ENCODE measurements at regions not wholly inside any gene's neighbourhood (a gene's known extent, or its start where the extent isn't known, plus 50 kb on each side); places are given as distances from the start of the nearest gene placed in this dataset.

- DNase-seq (ENCODE audit: extremely low read depth, low read depth) = no peak
Measured at GRCh38 chr1:222370913-222371675, 176.8 kb downstream of the HHIPL2 start.

GRCh38 chr1:222370081-222370912 is 177.6 kb downstream of the HHIPL2 start:
- no peak for DNase-seq (ENCODE audit: extremely low read depth, low read depth)

- no peak for DNase-seq (ENCODE audit: extremely low read depth, low read depth)
Measured at GRCh38 chr1:222369148-222369547, 178.8 kb downstream of the HHIPL2 start.

GRCh38 chr1:222358100-222358499 is 189.8 kb downstream of the HHIPL2 start:
- no peak for DNase-seq (ENCODE audit: extremely low read depth, low read depth)

- no peak for DNase-seq (ENCODE audit: extremely low read depth, low read depth)
Measured at GRCh38 chr1:222357252-222357651, 190.7 kb downstream of the HHIPL2 start.

GRCh38 chr1:222347627-222348026 is 200.3 kb downstream of the HHIPL2 start:
- no peak for DNase-seq (ENCODE audit: extremely low read depth, low read depth)

- no peak for DNase-seq (ENCODE audit: extremely low read depth, low read depth)
Measured at GRCh38 chr1:222346955-222347354, 200.9 kb downstream of the HHIPL2 start.

- no peak for DNase-seq (ENCODE audit: extremely low read depth, low read depth)
Measured at GRCh38 chr1:222339376-222339947, 208.4 kb downstream of the HHIPL2 start.

- DNase-seq (ENCODE audit: extremely low read depth, low read depth) = no peak
Measured at GRCh38 chr1:222335586-222335985, 212.3 kb downstream of the HHIPL2 start.

GRCh38 chr1:222334026-222334680 is 213.8 kb downstream of the HHIPL2 start:
- no peak for DNase-seq (ENCODE audit: extremely low read depth, low read depth)

- no peak for DNase-seq (ENCODE audit: extremely low read depth, low read depth)
Measured at GRCh38 chr1:222331765-222332164, 216.1 kb downstream of the HHIPL2 start.

GRCh38 chr1:222331340-222331739 is 216.6 kb downstream of the HHIPL2 start:
- DNase-seq (ENCODE audit: extremely low read depth, low read depth) = no peak

- no peak for DNase-seq (ENCODE audit: extremely low read depth, low read depth)
Measured at GRCh38 chr1:222329493-222330045, 218.3 kb downstream of the HHIPL2 start.

GRCh38 chr1:222326710-222327036 is 221.2 kb downstream of the HHIPL2 start:
- no peak for DNase-seq (ENCODE audit: extremely low read depth, low read depth)

GRCh38 chr1:222326006-222326709 is 221.7 kb downstream of the HHIPL2 start:
- DNase-seq (ENCODE audit: extremely low read depth, low read depth) = no peak

- DNase-seq (ENCODE audit: extremely low read depth, low read depth) = no peak
Measured at GRCh38 chr1:222325506-222325905, 222.4 kb downstream of the HHIPL2 start.

- no peak for DNase-seq (ENCODE audit: extremely low read depth, low read depth)
Measured at GRCh38 chr1:222314839-222315238, 233.1 kb downstream of the HHIPL2 start.

- DNase-seq (ENCODE audit: extremely low read depth, low read depth) = no peak
Measured at GRCh38 chr1:222310836-222311235, 237.1 kb downstream of the HHIPL2 start.

GRCh38 chr1:222307621-222308020 is 240.3 kb downstream of the HHIPL2 start:
- DNase-seq (ENCODE audit: extremely low read depth, low read depth) = no peak

- no peak for DNase-seq (ENCODE audit: extremely low read depth, low read depth)
Measured at GRCh38 chr1:222306512-222306911, 241.4 kb downstream of the HHIPL2 start.

Data from NCI-H460 (cell line).